Osteocyte (in vitro differentiated cells): ENCODE measurements at regions not wholly inside any gene's neighbourhood (a gene's known extent, or its start where the extent isn't known, plus 50 kb on each side); places are given as distances from the start of the nearest gene placed in this dataset.

ENCODE experiments used
- DNase-seq: peaks from one replicate; pipeline ENCODE4 v3.0.0; 2021; ENCODE audit warnings: mixed read lengths; ENCODE audit not compliant: unreplicated experiment; ENCODE audit errors: extremely low spot score
- H3K27ac Mint-ChIP-seq: one replicate; pipeline ENCODE4 v1.8.0; 2021; ENCODE audit warnings: mild to moderate bottlenecking, mixed read lengths; ENCODE audit not compliant: unreplicated experiment
- H3K27me3 Mint-ChIP-seq: one replicate; pipeline ENCODE4 v1.8.0; 2021; ENCODE audit warnings: mixed read lengths; ENCODE audit not compliant: unreplicated experiment
- H3K36me3 Mint-ChIP-seq: one replicate; pipeline ENCODE4 v1.8.0; 2021; ENCODE audit warnings: mixed read lengths; ENCODE audit not compliant: unreplicated experiment
- H3K4me1 Mint-ChIP-seq: one replicate; pipeline ENCODE4 v1.8.0; 2021; ENCODE audit warnings: mixed read lengths; ENCODE audit not compliant: unreplicated experiment
- H3K4me3 Mint-ChIP-seq: one replicate; pipeline ENCODE4 v1.8.0; 2021; ENCODE audit warnings: mild to moderate bottlenecking, moderate library complexity, mixed read lengths; ENCODE audit not compliant: unreplicated experiment
- H3K9me3 Mint-ChIP-seq: one replicate; pipeline ENCODE4 v1.8.0; 2021; ENCODE audit warnings: mixed read lengths; ENCODE audit not compliant: unreplicated experiment
- TF ChIP-seq, protein P1 (sequence below): fragments of 200-600 bp; sonication (generic); IDR thresholded peaks from 2 replicates; pipeline ENCODE4 v1.5.0; 2021; ENCODE audit warnings: antibody characterized with exemption, mild to moderate bottlenecking, moderate library complexity

DNA sequence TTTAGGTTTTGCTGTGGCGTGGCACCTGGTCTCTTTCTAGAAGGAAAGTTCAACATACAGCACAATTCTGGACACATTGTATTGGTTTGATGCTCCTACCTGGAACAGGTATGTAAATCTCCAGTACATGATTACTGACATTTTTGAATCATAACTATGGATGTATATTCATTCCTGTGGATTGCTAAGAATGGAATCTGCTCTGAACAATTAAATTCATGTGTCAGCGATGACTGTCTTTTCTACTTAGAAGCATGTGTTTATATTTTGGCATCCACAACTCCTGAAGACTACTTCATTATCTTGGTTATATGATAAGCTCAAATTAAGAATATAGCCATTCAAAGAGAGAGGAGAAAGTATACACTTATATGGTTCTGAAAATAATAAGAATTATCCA, 291.8 kb downstream of the CHRM3 start:
- no peak overlapping the region for H3K27ac Mint-ChIP-seq
- no peak overlapping the region for H3K4me3 Mint-ChIP-seq
- TF ChIP-seq, protein P1, sequence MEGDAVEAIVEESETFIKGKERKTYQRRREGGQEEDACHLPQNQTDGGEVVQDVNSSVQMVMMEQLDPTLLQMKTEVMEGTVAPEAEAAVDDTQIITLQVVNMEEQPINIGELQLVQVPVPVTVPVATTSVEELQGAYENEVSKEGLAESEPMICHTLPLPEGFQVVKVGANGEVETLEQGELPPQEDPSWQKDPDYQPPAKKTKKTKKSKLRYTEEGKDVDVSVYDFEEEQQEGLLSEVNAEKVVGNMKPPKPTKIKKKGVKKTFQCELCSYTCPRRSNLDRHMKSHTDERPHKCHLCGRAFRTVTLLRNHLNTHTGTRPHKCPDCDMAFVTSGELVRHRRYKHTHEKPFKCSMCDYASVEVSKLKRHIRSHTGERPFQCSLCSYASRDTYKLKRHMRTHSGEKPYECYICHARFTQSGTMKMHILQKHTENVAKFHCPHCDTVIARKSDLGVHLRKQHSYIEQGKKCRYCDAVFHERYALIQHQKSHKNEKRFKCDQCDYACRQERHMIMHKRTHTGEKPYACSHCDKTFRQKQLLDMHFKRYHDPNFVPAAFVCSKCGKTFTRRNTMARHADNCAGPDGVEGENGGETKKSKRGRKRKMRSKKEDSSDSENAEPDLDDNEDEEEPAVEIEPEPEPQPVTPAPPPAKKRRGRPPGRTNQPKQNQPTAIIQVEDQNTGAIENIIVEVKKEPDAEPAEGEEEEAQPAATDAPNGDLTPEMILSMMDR: no peak
- peaks cover 8% of the 10 kb centered on the region for H3K27me3 Mint-ChIP-seq
- no peak for DNase-seq
- no peaks in the 10 kb centered on the region for H3K4me1 Mint-ChIP-seq
- no peaks in the 10 kb centered on the region for H3K9me3 Mint-ChIP-seq
- no peaks in the 10 kb centered on the region for H3K36me3 Mint-ChIP-seq

GRCh38 chr1:239682046-239682445, 295.7 kb downstream of the CHRM3 start:
- no peak overlapping the region for H3K27ac Mint-ChIP-seq
- TF ChIP-seq, protein P1: no peak
- peaks cover under 1% of the 10 kb centered on the region for H3K27me3 Mint-ChIP-seq
- no peaks in the 10 kb centered on the region for H3K4me1 Mint-ChIP-seq
- H3K36me3 Mint-ChIP-seq: no peaks in the 10 kb centered on the region
- H3K4me3 Mint-ChIP-seq: no peak overlapping the region
- DNase-seq: no peak
- H3K9me3 Mint-ChIP-seq: no peaks in the 10 kb centered on the region

- Mint-ChIP-seq H3K27me3 (no peaks in the 10 kb centered on the region), H3K36me3 (no peaks in the 10 kb centered on the region), H3K4me3 (no peak overlapping the region), H3K9me3 (no peaks in the 10 kb centered on the region), H3K4me1 (no peaks in the 10 kb centered on the region), H3K27ac (no peak overlapping the region)
- DNase-seq: no peak
- TF ChIP-seq, protein P1: no peak
These were observed 296.6 kb downstream of the CHRM3 start for GRCh38 chr1:239682960-239683359.

- peaks cover 5% of the 10 kb centered on the region for H3K27me3 Mint-ChIP-seq
- H3K4me3 Mint-ChIP-seq: no peak overlapping the region
- no peak overlapping the region for H3K27ac Mint-ChIP-seq
- H3K9me3 Mint-ChIP-seq: no peaks in the 10 kb centered on the region
- TF ChIP-seq, protein P1: no peak
- H3K4me1 Mint-ChIP-seq: no peaks in the 10 kb centered on the region
- no peak for DNase-seq
- no peaks in the 10 kb centered on the region for H3K36me3 Mint-ChIP-seq
These were observed 300.0 kb downstream of the CHRM3 start for GRCh38 chr1:239686386-239686785.

DNA sequence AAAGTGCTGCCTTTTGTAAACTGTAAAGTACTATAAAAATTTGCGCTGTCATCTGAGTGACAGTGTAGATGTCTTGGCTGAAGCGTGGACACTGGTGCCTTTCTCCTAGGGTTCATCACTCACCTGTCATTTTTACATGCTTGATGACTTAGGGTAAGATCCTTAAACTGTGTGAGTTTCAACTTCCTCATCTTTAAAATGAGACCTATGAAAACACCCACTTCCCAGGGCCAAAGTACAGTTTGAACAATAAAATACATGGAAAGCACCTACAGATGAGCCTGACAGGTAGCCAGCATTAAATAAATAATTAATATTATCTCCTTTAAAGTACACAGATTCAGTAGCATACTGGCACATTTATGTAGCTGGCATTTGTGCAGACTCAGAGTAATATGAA, 309.9 kb downstream of the CHRM3 start:
- H3K27me3 Mint-ChIP-seq: peaks cover under 1% of the 10 kb centered on the region
- H3K36me3 Mint-ChIP-seq: no peaks in the 10 kb centered on the region
- no peaks in the 10 kb centered on the region for H3K9me3 Mint-ChIP-seq
- DNase-seq: no peak
- TF ChIP-seq, protein P1: no peak
- no peak overlapping the region for H3K27ac Mint-ChIP-seq
- H3K4me1 Mint-ChIP-seq: no peaks in the 10 kb centered on the region
- H3K4me3 Mint-ChIP-seq: no peak overlapping the region
